Suppressor macrophage treated with lipopolysaccharide for 4 hours (primary cell): ENCODE measurements at regions not wholly inside any gene's neighbourhood (a gene's known extent, or its start where the extent isn't known, plus 50 kb on each side); places are given as distances from the start of the nearest gene placed in this dataset.
"Not testable (repeated sequence)": the region's sequence is repeated elsewhere in the genome, so short reads cannot be mapped to it uniquely, and the experiment has no call there.

Source experiments
- DNase-seq: peaks from one replicate; pipeline ENCODE4 v3.0.0-alpha.2; 2020

DNA sequence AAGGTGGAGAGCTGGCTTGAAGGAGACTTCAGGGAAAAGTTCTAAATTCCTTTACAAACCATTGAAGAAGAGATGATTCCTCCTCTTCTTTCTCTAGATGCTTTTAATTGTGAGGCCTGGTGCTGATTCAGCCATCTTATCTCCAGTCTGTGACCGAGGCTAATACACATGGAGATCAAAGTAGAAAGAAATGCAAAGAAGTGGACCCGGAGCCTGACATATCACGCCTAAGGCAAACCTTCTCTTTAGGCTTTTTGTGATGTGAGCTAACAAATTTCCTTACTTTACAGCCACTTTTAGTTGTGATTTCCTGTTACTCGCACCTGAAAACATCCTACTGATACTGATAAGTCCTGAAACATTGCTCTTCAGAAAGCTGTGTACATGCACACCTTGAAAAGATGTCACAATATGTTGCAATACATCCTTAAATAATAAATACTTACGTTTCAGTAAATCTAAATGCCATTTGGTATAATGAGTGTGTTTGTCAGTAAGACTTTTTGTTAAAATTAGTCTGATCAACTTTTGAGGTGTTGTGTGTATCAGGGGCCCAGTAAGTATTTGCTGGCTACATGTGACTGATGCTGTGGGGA is 192.4 kb downstream of the BAMBI start:
- no peak for DNase-seq

DNA sequence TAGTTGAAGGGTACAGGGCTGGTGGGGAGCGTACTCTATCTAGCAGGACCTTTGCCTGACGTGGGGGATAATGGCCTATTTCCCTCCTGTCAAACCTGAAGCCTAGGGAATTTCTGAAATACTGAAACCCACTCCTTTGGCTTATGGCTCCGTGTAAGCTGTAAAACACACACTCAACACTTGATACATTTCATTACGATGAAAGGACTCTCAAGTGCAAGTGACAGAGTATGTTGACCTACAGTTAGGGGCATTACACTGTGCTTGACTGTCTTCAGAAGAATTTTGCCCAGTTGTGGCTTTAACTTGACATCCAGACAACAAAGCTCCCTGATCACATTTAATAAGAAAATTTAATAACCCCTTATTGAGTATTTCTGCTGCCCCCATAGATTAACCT is 194.3 kb downstream of the BAMBI start:
- DNase-seq, result no peak

DNA sequence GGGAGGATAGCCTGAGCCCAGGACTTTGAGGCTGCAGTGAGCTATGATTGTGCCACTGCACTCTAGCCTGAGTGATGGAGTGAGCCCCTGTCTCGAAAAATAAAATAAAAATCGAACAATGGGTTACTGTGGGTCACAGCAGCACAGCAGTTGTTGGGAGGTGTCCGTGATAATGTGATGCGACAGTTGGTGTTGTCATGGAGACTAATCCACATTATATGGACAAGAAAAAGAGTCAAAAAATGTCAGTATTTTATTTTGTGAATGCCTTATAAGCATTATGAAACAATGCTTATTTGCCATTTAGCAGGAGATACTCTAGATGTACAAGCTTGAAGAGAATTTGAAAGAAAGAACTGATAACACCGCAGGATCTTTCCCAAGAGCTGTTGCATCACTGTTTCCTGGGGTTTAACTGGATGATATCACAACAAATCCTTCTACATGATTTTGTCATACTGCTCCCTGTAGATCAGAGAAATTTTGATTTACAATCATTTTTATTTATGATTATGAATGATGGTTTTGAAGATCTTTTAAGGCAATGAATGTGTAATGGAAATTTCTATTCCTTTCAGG is 195.4 kb downstream of the BAMBI start:
- DNase-seq, result peak; percentile 26

DNA sequence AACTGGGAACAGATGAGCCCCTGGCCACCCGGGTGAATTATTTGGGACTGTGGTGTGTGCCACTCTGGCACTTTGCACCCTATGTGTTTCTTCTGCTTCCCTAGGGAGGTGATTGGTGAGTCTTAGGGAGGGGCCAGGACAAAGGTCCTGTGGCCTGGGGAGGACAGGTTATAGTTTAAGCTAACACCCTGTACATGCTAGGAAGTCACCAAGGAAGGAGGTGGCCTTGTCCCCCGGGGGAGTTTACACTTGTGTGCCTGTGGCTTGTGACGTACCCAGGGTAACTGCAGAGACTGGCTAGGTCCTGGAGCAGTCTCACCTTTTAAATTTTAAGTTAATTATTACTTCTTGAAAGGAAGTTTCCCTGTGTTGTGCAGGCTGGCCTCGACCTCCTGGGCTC is 196.2 kb downstream of the BAMBI start:
- DNase-seq, result no peak

DNA sequence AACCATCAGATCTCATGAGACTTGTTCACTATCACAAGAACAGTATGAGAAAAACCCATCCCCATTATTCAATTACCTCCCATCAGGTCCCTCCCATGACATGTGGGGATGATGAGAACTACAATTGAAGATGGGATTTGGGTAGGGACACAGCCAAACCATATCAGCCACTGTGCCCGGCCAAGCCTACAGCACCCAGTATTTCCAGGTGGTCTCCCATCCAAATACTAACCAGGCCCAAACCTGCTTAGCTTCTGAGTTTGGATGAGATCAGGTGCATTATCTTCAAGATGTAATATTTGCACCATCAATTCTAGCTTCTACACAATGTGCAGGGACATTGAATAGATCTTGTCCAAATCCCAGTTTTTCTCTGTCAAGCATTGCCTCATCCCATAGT is 196.9 kb downstream of the BAMBI start:
- DNase-seq, result no peak

DNA sequence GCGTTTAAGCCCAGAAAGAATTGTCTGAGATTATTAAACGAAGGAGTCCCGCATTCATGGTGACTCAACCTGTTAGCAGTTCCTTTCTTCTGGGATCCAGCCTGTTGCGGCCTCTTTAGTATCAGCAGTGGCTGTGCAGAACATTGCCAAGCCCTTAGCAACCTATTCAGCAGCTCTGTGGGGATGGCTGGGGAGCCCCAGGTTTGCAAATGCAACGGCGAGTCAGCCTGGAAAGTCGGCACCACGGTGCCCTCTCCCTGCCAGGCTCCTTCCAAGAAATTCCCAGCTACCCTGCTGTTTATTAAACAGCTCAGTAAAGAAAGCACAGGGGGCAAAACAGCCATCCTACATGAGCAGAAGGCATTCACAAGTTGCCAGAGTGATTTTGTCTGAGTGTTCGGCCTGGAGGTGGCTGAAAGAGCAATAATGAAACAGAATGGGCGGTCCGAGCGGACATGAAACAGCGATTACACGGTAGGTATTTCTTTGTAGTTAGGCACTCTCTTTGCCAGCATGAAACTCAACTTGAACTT is 198.3 kb downstream of the BAMBI start:
- no peak for DNase-seq

DNA sequence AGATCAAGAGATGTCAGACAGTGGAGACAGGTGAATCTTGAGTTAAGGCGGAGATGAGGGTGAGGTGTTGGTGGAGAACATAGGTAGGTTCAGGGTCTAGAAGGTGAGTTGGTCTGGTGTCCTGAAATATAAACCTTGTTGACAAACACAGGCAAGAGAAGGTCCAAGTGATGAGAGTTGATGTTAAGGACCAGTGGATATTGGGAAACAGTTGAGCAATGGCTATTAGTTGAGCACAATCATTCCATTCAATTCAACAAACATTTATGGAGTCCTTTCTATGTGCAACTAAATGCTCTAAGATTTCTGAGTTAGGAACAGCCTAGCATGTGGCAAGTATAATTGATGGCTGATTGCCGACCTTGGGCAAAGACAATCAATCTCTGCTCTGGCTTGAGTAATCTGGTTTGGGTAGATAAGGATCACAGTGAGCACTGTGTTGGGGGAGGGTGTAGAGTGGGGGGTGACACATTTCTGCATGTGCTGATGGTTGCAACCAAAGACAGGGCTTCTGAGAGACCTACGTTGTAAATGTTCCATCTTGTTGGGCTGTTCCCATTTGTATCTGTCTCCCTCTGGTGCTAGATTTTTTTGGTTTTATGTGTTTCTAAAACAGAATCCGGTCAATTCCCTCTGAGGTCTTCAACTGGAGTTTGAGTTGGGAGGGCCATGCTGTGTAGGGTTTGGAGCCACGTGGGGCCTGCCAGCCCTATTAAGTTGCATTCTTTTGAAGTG is 201.1 kb downstream of the BAMBI start:
- no peak for DNase-seq

DNA sequence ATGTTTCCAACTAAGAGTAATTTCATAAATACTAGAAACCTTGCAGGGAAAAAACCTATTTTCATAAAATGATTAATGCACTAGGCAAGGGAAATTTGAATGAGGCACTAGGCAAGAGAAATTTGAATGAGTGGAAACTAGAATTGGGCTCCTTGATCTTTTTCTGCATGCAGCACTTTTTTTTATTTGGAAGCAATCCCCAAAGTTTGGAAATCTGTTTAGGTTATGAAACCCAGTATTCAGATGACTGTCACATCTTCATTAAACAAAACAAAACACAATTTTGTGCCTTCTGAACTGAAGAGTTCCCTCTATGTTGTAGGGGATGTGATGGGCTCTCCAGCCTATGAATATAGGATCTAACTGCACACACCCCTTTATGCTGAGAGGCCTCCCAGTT is 201.9 kb downstream of the BAMBI start:
- no peak for DNase-seq

DNA sequence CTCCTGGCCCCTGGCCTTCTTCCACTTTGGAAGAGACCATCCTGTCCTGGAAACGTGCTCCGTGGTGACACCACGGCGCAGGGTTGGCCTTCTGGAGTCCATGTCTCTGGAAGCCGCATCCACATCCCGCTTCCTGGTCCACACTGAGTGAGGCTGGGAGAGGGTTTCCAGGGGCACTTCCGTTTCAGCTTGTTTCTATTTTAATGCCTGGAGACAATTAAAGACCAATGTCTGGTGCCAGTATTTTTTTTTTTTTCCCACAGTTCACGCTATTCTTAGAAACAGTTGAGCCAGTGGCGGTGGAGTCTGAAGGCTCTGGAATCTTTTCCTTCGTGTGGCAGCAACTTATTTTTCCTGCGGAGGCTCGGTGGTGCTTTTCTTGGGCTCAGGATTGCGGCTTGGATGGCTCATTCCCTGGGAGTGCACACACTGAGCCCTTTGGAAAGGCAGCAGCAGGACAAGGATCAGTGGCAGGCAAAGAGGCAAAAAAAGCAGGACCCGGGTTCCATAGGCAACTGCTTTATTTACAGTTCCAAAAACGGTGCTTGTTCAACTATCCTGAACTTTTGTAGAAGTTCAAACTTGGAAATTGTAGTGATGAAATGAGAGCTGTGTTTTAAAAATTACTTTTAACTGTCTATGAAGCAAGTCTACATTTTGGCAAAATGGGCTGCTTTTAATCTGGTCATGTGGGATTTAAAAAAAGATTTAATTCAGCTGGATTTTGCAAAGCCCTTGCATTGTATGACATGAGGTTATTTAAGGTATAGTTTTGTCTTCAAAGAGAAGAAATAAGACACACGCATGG is 202.8 kb downstream of the BAMBI start:
- DNase-seq, result no peak

DNA sequence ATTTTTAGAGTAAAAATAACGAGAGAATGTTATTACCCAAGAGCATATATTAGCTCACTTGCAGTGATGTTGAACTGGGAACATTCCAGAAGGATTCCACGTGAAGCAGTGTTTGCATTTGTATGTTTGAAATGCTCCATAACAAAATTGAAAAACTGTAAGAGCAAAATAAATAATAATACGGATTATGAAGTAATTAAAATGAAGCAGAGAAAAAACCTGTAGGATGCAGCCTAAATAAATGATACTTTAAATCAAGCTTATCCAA is 203.3 kb downstream of the BAMBI start:
- DNase-seq, result no peak

DNA sequence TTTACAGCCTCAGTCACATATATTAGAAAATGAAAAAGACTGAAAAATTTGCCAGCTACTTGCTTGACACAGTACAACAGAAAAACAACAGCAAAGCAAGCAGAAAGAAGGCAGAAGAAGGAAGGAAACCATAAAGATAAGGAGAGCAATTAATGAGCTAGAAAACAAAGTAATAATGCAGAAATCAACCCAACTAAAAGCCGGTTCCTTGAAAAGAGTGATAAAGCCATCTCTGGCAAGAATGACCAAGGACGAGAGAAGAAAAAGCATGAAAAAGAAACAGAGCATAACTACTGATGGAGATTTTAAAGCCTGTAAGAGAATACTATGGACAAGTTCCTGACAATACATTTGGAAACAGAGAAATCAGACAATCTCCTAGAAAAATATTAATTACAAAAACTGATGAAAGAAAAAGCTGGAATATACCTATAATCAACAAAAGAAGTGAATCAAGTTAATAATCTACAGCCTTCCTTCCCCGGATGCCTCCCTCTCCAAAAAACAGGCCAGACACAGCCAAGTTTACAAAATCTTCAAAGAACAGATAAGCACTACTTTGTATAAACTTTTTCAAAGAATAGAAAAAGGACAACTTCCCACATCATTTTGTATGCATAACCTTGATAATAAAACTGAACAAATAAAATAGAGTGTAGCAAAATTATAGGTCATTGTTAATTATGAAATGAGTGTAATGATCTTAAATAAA is 204.0 kb downstream of the BAMBI start:
- DNase-seq, result no peak

DNA sequence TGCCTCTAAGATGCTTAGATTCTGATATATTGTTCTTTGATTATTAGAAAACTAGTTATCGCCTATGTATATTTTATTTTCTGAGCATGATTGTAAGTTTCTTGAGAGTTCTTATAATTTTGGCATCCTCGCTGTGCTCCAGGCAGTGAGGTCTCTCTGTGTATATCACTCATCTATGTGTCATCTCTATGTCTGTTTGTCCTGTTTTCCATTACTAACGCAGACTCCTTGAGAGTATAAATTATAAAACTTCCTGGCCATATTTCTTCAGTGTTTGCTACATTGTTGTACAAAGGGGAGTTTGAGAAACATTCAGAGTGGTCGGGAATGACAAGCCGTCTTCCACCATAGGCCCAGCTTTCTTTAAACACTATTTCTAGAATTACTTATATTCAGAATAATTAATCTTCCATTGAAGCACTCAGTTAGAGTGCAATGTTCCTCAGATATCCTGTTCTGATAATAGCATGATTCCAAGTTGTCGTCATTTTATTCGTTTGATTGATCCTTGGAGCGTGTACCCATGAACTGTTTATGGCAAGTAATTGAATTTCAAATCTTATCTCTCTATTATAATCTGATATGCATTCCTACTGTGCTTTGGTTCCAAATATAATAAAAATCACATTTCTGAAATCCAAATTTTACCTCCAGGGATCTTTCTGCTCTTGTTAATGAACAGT is 206.6 kb downstream of the BAMBI start:
- DNase-seq, result no peak

DNA sequence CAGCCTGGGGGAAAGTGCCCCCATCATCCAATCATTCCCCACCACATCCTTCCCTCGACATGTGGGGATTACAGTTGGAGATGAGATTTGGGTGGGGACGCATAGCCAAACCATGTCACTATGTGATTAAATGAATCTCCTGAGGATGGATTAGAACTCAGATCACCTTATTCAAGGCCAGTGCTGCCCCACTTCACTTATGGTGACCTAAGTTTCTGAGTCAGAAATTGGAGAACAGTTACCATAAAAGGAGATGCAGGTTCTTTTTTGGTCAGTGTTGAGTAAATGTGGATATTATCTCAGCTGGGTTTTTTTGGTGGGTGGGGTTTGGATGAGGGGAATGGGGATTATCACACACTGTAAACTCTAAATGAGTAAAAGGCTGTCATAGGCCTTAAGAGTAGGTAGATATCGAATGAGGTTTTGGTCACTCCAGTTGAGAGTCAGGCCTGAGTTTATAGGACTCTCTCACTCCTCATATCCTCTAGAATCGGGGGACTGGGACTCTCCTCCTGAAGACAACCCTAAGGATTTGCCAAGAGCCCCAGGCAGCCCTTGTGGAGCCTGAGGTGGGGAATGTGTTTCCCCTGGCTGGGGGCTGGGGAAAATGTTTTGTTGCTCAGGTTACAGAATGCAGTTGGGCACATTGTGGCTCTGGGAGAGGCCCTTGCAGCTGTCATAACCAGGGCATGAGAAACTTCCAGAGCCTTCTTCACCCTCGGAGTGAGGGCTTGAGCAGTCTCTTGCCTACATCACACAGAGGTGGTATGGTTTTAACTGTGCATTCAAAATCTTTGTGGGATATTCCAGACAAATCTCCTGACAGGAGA is 213.0 kb downstream of the BAMBI start:
- peak; percentile 57 for DNase-seq

DNA sequence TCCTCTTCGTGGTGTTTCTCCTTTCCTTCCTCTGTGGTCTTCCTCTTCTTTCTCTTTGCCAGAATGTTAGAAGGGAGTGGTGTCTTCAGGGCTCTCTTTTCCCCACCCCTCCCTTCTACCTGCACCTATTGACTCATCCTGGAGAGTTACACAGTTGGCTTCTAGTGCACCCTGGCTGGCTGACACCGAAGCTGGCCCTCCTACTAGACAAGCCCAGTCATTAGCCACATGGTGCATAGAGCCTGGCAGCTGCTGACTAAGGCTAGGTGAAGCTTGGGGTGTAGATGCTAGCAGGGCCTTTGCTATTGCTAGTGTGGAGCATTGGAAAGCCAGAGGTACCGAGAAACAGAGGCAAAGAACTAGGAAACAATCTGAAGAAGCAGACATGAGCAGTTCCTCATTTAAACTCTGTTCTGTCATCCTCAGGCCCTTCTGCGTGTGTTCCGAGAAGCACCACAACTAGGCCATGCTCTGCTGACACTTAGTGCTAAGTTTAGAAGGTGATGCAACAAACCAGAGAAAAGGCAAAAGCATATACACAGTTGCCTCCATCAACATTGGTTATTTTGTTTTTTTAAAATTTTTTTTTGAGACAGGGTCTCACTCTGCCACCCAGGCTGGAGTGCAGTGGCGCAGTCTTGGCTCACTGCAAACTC is 213.9 kb downstream of the BAMBI start:
- DNase-seq, result peak; percentile 66

DNA sequence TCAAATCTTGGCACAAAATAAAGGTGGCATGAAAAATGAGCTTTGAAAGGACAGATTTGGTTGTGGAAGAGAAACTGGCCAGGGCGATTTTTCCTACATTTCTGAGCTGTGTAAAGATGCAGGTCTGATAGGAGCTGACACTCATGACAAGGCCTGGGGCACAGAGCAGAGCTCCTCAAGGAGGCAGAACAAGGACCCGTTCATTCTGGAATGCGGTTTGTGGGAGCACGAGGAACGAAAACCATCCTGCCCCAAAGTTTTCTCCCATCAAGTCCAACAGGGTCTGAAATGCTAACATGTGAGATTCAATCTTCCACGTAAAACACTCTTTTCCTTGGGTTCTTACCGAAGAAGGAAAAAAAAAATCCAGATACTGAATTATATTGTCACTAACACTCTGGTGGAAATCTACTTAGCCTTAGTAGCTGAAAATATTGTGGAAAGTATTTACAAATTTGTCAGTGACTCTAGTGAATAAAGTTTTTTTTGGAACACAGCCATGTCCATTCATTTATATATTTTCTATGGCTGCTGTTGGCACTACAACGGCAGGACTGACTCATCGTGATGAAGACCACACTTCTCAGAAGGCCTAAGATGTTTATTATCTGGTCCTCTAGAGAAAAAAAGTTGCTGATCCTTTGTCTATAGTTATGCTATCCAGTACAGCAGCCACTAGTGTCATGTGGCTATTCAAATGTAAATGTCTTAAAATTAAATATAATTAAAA is 215.7 kb downstream of the BAMBI start:
- DNase-seq, result no peak

DNA sequence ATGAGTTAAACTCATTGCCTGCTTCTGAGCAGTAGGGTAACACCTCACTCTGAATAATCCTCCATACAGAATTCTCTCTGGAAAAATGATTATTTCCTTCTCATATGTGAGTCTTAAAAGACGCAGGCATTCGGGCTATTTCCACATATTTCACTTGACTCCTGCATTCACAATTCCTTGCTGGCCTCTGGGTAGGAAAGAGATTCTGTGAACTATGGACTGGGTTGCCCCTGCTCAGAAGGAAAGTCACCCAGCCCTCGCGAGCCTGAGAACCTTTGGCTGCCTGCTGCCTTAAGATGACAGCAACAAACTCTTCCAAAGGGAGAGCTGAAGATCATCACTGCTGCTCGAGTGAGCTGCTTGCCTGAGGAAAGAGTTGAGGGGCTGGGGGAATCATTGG is 216.8 kb downstream of the BAMBI start:
- DNase-seq, result no peak

DNA sequence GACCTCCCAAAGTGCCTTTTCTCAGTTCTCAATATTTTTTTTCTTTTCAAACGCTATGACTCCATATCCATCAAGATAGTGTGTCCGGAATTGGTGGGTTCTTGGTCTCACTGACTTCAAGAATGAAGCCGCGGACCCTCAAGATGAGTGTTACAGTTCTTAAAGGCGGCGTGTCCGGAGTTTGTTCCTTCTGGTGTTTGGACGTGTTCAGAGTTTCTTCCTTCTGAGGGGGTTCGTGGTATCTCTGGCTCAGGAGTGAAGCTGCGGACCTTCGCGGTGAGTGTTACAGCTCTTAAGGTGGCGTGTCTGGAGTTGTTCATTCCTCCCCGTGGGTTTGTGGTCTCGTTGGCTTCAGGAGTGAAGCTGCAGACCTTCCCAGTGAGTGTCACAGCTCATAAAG is 218.3 kb downstream of the BAMBI start:
- not testable (repeated sequence) for DNase-seq

DNA sequence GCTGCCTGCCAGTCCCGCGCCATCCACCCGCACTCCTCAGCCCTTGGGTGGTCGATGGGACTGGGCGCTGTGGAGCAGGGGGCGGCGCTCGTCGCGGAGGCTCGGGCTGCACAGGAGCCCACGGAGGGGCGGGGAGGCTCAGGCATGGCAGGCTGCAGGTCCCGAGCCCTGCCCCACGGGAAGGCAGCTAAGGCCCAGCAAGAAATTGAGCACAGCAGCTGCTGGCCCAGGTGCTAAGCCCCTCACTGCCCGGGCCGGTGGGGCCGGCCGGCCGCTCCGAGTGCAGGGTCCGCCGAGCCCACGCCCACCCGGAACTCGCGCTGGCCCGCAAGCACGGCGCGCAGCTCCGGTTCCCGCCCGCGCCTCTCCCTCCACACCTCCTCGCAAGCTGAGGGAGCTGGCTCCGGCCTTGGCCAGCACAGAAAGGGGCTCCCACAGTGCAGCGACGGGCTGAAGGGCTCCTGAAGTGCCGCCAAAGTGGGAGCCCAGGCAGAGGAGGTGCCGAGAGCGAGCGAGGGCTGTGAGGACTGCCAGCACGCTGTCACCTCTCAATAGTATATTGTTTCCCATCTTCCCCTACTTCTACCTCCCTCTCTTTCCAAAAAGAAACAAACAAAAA is 219.6 kb downstream of the BAMBI start:
- DNase-seq, result not testable (repeated sequence)

DNA sequence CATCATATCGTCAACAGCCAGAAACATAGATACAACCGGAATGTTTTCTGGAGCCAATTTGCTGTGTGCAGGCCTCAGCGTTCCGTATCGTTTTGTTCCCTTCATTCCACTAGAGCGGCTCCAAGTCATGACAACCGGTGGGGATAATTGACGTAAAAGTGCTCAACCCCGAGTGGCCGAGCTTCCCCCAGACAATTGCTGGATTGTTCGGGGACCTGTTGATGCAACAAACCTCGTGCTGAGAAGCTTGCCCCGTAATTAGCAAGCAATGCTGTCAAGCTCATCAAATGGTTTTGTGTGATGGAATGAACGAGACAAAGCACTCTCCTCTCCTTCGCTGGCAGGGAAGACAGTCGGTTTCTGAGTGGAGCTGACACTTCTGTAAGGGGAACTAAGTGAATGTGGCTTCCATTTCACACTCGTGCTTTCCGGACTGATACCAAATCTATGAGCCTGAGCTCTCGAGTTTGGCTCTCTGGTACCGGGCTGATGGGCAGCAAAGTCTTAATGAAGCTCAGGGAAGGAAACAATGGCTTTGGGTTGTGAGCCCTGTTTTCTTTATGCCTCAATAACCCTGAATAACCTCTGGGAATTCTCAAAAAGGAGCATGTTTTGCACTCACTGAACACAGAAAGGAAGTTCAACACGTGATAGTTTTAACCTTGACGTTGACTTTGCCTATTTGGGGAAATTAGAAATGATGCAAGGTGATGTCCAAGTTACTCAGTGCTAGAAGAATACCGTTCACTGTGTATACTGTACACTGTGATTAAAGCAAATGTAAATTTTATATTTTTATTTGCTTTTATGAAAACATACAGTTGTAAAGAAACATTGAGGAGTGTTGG is 220.5 kb downstream of the BAMBI start:
- DNase-seq, result no peak
